ENCODE measurements at regions not wholly inside any gene's neighbourhood (a gene's known extent, or its start where the extent isn't known, plus 50 kb on each side); places are given as distances from the start of the nearest gene placed in this dataset.

DNA sequence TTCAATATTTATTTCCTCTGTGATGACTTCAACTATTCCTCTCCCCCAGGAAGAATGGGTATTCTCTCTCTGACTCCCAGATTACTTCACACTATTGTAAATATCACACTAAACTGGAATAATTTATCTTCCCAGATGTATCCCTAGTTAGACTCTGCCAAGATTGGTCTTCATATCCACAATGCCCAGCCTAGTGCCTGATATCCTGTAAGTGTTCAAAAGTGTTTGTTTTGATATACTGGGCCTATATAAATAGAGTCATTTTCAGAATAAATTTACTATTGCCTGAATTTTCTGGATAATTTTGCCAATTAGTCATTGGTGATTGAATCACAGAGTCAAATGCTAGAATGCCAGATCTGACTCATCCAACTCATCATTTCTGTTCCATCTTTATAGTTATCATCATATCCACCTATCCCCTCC, 143.7 kb upstream of the TNC start:
- no peak for DNase-seq

DNA sequence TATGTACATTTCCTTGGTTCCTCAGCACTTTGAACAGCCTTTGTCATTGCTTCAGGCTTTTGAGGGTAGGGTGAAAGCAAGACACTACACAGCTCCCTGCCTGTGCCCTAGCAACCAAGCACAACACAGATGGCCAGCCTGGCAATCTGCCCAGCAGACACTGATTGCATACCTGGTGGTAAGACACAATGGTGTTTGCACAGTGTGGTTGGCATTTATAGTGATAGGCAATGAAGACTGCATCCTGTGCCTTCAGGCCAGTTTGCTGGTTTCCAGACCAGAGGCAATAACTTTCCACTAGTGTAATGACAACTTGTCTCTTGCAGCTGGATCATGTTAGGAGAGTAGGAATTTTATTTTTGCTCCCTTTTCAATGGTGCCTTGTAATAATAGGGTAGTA, 144.5 kb upstream of the TNC start:
- DNase-seq: peak; percentile 95

DNA sequence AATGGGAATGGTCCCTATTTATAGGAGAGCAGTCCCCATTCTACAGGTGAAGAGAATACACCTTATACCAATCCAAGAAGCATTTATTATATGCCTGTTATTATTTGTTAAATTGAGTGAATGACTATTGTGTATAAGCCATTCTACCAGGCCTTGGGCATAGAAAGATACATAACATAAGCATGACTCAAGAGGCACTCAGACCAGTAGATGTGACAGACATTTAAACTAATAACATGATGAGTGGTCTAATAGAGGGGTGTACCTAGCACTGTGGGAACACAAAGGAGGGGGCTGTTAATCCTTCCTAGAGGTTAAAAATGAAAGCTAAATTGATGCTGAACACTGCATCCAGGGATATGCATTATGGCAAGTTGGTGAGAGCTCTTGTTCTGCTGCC, 145.0 kb upstream of the TNC start:
- DNase-seq: no peak

DNA sequence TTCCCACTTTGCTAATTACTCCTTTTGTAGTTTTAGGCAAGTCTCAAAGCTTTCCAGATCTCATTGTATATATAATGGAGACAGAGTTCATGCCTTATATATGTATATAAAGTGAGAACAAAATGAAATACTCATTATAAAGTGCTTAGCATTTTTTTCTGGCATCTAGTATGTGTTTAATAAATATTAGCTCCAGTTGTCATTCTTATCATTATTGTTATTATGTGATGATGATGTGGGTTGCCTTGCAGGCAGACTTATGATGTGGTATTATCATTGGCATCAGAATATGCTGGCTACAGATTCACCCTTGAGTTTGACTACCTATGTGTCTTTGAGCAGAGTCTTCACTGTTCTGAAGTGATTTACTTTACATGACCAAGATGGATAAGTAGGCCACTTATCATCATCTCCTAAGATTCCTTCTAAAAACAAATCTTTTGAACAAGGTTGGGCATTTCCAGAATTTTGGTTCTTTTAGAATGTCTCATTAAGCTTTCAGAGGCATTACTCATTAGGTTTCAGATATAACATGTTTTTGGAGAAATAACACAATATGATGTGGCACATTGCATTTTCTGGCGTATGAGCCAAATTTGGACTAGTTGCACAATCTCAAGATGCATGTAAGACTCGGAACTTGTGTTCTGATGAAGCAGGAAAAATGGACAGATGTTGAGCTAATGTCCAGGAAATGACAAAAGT, 145.6 kb upstream of the TNC start:
- DNase-seq: no peak

DNA sequence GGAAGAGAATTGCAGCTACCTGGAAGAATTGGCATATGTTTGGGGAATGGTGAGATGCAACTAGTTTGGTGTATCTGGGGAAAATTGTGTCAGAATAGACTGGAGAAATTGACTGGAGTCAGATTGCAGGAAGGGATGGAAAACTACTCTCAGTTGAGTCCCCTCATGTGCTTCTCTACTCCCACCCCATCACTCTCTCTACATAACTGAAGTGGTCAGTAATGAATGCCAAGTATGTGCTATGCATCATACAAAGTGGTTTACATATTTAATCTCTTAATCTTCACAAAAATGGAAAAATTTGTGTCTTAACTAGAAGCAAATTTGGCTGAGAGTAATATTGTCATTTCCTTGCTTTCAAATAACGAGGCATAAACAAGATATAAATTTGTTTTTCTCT, 146.4 kb upstream of the TNC start:
- no peak for DNase-seq

DNA sequence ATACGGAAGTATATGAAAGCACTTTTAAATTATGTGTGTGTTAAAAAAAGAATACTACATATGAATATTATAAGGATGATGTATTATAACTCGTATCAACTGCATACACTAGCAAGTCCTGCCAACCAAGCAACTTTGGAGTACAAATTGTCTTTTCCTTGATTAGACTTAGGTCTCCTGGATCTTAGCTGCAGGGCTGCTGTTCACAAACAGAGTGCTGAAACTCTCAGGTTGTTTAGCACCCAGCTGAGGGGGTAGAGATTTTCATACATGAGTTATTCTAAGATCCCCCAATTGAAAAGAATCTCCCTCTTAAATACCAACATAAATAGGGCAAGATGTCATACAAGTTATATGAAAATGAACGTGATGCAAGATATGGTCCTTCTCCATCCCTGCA, 149.8 kb upstream of the TNC start:
- no peak for DNase-seq

DNA sequence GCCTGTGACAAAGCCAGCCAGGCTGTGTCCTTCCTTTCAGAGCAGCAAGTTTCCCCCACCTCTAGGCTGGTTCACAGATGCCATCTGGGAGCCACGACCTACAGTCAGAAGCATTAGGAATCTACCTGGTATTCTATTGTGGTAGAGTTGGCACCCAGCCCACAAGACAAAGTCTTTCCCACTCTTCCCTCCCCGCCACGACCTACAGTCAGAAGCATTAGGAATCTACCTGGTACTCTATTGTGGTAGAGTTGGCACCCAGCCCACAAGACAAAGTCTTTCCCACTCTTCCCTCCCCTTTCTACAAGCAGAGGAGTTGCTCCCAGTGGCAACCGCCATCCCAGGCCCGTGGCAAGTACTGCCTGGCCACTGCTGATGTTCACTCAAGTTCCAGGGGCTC, 157.8 kb upstream of the TNC start:
- DNase-seq: no peak

DNA sequence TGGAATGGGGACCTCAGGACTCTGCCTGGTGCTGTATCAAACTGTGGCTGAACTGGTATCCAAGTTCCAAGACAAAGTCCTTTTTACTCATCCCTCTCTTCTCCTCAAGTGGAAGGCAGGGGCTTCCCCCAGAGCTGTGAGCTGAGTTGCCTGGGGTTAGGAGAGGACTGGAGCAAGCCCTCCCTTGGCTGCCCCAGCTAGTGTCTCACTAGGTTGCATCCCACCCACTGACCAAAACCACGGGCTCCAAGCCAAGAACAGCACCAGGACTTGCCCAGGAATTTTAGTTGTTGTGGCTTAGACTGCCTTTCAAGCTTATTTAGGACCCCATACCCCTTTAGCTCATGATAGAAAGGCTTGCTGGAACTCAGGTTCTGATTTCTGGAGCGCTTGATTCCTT, 158.7 kb upstream of the TNC start:
- DNase-seq: no peak

DNA sequence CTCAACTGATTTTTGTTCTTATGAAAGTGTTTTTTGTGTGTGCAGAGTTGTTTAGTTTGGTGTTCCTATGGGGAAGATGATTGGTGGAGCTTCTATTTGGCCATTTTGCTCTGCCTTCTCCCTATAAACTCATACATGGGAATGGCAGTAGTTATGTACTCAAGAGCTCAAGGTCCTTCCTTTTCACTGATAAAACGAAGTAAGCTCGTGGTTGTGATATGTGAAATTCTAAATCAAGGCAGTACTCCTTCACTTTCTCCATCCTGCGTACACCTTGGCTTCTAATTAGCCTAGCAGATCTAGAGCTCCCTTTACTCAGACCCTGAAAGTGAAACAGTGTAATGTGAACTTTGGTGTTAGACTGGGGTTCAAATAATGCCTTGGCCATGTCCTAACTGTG, 159.3 kb upstream of the TNC start:
- DNase-seq: no peak

DNA sequence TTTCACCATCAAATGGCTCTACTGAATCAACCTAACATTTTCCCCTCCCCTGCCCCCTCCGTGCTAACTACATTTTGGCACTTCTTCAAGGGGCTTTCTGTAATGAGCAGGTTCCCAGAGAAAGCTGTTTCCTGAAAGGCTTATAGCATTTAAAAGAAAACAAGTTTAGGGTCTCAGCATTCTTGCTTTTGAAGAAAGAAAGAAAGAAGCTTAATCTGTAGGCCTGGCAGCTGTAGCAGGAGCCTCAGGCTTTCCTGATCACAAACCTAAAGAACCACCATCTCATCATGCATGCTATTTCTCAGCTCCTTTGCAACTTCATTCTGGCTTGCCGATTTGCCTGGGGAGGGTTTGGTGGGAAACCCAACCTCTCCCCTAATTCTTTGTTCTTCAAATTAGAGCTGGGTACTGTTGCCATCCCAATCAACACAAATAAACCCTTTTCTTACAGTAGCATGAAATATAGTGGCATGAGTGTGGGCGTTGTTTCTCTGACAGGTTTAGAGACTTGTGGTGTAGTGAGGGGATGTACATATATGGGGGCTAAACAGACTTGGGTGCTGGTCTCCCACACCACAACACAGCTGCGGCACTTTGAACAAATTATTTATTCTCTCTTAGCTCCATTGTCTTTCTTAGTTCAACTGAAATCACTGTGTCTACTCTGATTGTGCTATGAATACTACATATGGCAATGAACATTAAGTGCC, 160.5 kb upstream of the TNC start:
- no peak for DNase-seq

DNA sequence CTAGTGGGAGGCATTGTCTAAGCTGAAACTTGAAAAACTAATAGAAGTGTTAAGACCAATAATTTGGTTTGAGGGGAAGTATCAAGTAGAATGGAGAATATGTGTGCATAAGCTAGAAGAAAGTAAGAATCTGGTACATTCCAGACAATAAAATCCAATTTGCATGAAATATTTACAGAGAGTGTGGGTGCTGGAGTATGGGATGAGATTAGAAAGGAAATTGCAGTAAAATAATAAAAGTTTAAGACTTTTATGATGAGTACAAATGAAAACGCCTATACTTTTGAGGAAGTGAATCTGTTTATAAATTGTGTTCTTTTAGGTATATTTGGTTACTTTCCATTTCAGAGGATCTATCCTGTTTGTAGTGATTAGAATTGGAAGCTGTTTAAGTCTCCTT, 165.4 kb upstream of the TNC start:
- no peak for DNase-seq

DNA sequence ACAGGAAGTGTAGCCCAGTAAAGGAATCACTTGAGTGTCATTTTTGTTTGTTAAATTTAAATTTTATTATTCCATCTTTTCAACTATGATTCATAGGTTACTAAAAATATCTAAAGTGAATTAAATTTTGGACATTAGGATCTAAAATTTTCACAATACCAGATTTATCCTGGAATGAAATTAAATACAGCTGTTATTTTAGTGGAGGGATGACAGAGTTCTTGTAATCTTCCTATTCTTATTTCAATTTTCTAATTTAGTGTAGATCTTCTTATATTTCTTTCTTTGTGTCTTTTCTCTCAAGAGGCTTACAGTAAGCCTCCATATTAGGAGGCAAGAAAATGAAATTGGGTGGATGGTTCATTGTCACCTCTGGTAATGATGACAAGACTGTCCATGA, 167.9 kb upstream of the TNC start:
- no peak for DNase-seq

DNA sequence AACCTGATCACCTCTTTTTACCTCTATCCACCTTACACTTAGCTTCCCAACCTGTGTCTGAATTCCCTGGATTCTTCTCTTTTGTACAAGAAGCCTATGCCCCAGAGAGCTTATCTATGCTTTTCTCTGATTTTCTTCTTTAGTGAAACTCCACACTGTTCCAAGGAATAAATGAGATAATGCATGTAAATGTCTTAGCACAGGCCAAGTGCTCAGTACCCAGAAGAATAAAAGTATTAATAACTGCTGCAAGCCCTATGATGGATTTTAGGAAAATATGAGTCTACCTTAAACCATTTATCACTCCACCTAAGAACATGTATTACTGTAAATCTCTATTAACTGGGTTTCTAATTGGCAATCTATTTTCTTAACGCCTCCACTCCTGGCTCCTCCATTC, 168.5 kb upstream of the TNC start:
- DNase-seq: no peak

DNA sequence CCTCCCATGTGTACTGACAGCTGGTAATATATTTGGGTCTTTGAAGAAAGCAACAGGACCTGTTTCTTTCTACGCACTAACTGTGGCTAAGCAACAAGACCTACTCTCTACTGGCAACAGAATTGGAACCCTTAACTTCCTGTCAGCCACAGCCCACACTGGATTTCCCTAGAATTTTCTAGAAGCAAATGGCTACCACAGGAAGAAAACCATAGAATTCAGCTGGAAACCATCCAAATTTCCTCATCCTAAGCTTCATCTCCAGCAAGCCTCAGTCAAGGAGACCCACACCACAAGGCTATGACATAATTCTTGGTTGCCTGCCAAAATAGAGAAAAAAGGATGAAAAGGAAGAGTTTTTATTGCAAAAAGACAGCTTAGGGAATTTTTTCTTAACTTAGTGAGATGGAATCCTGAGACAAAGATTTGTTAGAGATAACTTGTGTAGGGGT, 171.8 kb upstream of the TNC start:
- DNase-seq: no peak

DNA sequence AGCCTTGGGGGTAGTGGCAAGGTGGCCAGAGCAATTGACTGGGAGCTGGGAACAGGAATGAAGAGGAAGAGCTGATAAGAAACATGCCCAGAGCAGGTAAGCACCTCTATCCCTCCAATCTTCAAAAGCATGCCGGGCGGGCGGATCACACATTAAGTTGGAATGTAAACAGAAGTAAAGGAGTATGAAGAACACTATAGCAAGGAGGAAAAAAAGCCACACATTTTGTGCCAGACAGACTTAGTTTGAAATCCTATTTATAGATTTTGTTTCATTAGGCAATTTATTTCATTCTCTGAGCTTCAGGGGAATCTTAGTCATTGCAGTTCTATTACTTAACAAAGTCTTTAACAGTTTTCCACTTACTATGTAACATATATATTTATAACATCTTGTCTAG, 173.9 kb upstream of the TNC start:
- DNase-seq: no peak

DNA sequence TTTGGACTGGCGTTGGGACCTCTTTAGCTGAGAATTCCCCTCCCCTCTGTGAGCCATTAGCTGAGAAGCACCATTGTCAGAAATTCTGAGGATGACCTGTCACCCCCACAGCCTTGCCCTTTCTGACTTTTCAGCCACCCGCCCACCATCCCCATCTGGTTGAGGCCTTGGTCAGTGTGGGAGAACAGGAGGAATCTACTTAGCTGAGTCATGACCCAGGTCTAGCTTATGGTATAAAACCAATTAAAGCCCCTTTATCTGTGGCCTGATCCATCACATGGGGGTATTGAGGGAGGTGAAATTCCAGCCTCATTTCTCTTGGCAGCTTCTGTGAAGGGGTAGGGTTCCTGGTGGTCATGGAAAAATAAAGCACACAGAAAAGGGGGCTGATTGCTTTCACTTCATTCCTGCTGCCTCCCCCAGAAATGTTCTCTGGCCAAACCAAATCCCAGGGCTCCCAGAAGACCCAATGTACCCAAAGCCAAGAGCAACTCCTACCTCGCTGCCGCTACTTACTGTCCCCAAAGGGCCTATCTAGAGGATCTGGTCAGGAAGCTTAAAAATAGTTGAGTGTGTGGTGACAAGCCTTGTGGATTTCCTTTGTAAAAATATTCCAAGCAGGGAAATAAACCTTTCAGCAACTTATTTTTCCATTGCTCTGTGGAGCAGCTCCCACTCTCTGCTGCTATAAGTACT, 174.8 kb upstream of the TNC start:
- no peak for DNase-seq

DNA sequence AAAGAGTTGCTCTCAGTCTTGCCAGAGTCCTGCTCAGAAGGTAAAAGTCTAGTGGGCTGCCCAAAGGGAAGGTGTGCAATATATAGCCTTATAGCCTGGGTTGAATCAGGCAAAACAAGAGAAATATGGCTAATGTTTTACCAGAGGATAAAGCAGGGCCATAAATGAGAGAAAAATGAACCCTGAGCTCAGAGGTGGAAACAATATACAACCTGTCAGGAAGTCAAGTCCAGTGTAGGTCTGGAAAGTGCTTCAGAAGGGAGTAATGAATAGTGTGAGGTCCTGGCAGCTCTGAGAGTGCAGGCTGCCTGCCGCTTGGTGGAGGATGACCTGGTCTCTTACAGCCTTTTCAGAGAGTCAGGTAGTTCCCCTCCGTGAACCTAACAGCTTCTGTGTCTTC, 177.8 kb upstream of the TNC start:
- no peak for DNase-seq

DNA sequence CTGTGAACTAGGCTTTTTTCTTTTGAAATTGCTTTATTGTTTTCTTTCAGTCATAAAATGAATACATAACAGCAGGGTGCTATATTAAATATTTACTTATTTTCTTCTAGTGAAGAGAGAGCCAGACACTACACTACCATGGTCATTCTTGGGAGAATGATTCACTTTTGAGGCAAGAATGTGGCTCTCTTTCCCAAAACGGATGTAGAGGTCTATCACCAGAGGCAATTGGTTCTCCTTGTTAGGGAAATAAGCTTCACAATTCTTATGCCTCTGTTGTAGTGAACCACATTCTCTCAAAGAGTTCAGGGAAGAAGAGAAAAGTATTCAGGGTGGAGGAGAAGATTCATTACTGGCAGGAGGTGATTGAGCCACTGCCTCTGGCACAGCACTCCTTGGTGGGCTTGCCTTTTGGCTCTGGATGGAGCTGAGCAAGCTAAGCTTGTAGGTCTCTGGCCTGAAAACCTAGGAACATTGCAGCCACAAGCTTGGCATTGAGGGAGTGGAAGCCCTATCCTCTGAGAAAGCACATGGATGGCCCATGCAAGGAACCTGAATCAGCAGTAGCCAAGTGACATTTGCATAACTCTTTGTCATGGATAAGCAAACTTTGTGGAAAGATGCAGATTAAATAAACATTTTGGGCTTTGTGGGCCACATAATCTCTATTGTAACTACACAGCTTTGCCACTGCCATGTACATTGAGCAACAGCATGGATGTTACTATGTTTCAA, 179.0 kb upstream of the TNC start:
- no peak for DNase-seq

DNA sequence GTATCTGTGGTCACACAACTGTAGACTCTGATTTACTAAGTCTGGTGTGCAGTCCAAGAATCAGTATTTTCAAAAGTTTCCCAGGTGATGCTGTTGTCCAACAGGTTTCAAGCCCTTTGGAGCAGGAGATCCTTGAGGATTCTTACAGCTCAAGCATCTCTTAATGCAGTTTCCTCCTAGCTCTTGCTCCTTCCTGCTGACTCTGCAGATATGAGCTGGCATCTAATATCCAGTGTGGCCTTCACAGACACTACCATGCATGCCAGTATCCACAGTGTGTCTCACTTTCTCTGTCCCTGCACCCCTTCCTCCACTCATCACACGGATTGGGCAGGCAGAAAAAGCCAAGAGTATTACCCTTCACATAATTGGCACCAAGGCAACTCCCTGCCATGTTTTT, 182.2 kb upstream of the TNC start:
- DNase-seq: no peak

DNA sequence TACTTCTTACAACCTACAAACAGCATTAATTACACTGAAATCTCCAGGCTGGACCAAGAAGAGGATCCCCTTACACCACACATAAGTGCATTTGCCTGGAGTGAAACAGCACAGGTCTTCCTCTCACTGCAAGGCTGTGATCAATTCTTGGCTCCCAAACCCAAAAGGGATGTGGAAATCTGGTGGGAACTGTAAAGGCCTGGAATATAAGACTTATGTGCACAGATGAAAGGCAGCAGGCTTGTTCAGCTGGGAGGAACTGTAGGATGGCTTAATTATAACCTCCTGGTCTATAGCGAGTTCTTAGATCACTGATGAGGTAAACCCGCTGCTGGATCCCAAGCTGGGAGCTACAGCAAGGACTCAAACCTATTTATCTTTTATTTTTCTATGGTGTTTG, 182.9 kb upstream of the TNC start:
- DNase-seq: no peak

DNA sequence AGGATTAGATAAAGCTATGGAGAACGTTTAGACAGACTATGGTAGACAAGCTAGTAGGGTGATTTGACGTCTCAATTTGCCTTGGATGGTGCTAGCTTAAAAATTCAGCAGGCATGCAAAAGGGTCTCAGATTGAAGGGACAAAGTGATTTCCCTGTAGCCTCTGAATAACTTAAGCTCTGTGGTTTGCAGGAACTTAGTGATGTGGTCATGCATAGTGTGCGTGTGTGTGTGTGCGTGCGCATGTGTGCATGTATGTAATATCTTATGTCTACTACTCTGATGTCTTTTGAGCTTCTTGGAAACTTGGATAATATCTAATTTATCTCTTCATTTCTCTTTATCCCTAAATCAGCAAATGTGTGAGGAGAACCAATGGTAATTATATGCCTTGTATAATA, 183.6 kb upstream of the TNC start:
- no peak for DNase-seq

DNA sequence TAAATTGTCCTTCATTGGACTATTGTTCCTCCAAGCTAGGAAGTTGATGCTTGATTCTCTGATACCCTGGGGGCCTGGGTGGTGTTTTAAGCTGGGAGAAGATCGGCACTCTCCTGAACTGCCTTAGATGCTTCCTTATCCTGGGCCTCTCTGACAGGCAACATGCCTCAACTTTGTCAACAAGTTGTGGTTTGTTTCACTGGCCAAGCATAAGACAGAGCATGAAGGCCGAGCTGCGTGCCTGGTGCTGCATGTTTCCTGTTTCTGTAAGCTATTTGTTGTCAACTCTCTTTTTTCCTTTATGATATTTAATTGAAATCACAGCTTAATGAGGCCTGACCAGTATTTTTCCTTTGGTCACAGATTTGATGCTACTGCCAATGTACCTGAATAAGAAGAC, 187.6 kb upstream of the TNC start:
- DNase-seq: no peak

DNA sequence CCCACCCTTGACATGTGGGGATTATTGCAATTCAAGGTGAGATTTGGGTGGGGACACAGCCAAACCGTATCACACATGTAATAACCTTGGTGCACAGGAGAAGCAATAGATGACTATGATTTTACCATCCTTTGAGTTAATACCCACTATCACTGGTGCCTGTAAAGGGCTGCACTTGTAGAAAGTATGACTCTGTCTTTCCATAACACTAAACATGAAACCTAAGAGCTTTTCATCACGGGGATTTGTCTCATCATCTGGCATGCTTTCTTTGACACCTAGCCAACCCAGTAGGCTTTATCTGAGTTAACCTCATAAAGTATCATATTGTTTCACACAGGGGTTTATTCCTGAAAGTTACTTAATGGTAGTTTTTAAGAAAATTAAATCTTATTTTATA, 188.9 kb upstream of the TNC start:
- DNase-seq: no peak

DNA sequence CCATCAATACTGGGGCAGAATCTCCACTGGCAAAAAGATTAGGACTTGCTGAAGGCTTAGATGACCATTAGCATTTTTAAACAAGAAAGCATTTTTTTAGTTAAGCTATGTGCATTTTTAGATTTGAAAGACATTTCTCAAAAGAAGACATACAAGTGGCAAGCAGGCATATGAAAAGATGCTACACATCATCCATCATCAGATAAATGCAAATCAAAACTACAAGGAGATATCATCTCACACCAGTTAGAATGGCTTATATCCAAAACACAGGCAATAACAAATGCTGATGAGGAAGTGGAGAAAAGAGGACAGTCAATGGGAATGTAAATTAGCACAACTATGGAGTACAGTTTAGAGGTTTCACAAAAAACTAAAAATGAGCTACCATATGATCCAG, 195.6 kb upstream of the TNC start:
- no peak for DNase-seq

Measured in NCI-H2171 (cell line).